ENCODE measurements at regions not wholly inside any gene's neighbourhood (a gene's known extent, or its start where the extent isn't known, plus 50 kb on each side); places are given as distances from the start of the nearest gene placed in this dataset.

- TF ChIP-seq RAD21 (IDR thresholded peaks at IDR 0.05; ENCODE audit: low read depth): no peak
- TF ChIP-seq, protein P1, sequence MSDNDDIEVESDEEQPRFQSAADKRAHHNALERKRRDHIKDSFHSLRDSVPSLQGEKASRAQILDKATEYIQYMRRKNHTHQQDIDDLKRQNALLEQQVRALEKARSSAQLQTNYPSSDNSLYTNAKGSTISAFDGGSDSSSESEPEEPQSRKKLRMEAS (IDR thresholded peaks at IDR 0.05): no peak
- no peak for TF ChIP-seq NFIC (IDR thresholded peaks at IDR 0.05)
- no peak for TF ChIP-seq CREB1 (IDR thresholded peaks at IDR 0.05; ENCODE audit: low read depth)
- TF ChIP-seq TEAD4 (IDR thresholded peaks at IDR 0.05): no peak
- TF ChIP-seq TAF1 (IDR thresholded peaks at IDR 0.05; ENCODE audit: low read depth): no peak
Measured at GRCh38 chr5:66339896-66340295, 195.8 kb downstream of the SREK1 start.

- TF ChIP-seq CEBPB (IDR thresholded peaks at IDR 0.05): no peak
Measured at GRCh38 chr5:66340786-66341185, 196.7 kb downstream of the SREK1 start.

DNA sequence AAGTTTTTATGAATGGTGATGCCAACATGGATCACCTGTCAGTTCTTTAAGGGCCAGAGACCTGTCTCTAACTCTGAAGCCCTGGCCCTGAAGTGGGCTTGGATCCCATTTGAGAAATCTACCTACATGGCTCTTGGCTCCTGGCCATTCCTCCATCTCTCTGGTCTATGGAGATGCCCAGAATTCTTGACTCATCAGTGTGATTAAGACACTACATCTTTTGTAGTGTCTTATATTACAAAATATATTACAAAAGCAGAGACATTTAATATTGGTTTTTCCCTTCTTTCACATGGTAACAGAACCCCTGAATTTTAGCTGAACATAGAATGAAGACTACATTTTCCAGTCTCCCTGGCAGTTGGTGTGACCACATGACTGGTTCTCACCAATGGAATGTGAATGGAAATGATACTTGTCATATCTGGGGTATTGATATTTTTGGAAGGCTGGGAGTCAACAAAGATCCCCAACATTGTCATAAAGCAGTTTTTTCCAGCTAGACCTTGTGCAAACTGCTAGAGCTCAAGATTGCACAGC lies 198.3 kb downstream of the SREK1 start:
- TF ChIP-seq EP300 (IDR thresholded peaks at IDR 0.05; ENCODE audit: borderline replicate concordance) (no peak), FOXM1 (IDR thresholded peaks at IDR 0.05; ENCODE audit: borderline replicate concordance, low read depth) (no peak), YY1 (IDR thresholded peaks at IDR 0.05; ENCODE audit: low read depth) (no peak), ZBTB7A (IDR thresholded peaks at IDR 0.05; ENCODE audit: low read depth) (no peak), TCF12 (IDR thresholded peaks at IDR 0.05; ENCODE audit: low read depth) (no peak), RAD21 (IDR thresholded peaks at IDR 0.05; ENCODE audit: low read depth) (no peak), CREB1 (IDR thresholded peaks at IDR 0.05; ENCODE audit: low read depth) (no peak)

- TF ChIP-seq, protein P1 (IDR thresholded peaks at IDR 0.05): no peak
- TF ChIP-seq RAD21 (IDR thresholded peaks at IDR 0.05; ENCODE audit: low read depth) (no peak), TCF12 (IDR thresholded peaks at IDR 0.05; ENCODE audit: low read depth) (no peak), FOXM1 (IDR thresholded peaks at IDR 0.05; ENCODE audit: borderline replicate concordance, low read depth) (no peak), TEAD4 (IDR thresholded peaks at IDR 0.05) (no peak), EP300 (IDR thresholded peaks at IDR 0.05; ENCODE audit: borderline replicate concordance) (no peak), TAF1 (IDR thresholded peaks at IDR 0.05; ENCODE audit: low read depth) (no peak), CREB1 (IDR thresholded peaks at IDR 0.05; ENCODE audit: low read depth) (no peak), NFIC (IDR thresholded peaks at IDR 0.05) (no peak), EGR1 (IDR thresholded peaks at IDR 0.05) (no peak), YY1 (IDR thresholded peaks at IDR 0.05; ENCODE audit: low read depth) (no peak)
- TF ChIP-seq, protein P2, sequence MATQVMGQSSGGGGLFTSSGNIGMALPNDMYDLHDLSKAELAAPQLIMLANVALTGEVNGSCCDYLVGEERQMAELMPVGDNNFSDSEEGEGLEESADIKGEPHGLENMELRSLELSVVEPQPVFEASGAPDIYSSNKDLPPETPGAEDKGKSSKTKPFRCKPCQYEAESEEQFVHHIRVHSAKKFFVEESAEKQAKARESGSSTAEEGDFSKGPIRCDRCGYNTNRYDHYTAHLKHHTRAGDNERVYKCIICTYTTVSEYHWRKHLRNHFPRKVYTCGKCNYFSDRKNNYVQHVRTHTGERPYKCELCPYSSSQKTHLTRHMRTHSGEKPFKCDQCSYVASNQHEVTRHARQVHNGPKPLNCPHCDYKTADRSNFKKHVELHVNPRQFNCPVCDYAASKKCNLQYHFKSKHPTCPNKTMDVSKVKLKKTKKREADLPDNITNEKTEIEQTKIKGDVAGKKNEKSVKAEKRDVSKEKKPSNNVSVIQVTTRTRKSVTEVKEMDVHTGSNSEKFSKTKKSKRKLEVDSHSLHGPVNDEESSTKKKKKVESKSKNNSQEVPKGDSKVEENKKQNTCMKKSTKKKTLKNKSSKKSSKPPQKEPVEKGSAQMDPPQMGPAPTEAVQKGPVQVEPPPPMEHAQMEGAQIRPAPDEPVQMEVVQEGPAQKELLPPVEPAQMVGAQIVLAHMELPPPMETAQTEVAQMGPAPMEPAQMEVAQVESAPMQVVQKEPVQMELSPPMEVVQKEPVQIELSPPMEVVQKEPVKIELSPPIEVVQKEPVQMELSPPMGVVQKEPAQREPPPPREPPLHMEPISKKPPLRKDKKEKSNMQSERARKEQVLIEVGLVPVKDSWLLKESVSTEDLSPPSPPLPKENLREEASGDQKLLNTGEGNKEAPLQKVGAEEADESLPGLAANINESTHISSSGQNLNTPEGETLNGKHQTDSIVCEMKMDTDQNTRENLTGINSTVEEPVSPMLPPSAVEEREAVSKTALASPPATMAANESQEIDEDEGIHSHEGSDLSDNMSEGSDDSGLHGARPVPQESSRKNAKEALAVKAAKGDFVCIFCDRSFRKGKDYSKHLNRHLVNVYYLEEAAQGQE (IDR thresholded peaks at IDR 0.05; ENCODE audit: low read depth): no peak
Measured at GRCh38 chr5:66343370-66344071, 199.4 kb downstream of the SREK1 start.

GRCh38 chr5:66344544-66344943 lies 200.4 kb downstream of the SREK1 start:
- no peak for TF ChIP-seq TAF1 (IDR thresholded peaks at IDR 0.05; ENCODE audit: low read depth)
- no peak for TF ChIP-seq YY1 (IDR thresholded peaks at IDR 0.05; ENCODE audit: low read depth)
- TF ChIP-seq NFIC (IDR thresholded peaks at IDR 0.05): no peak
- no peak for TF ChIP-seq EGR1 (IDR thresholded peaks at IDR 0.05)
- TF ChIP-seq CREB1 (IDR thresholded peaks at IDR 0.05; ENCODE audit: low read depth): no peak
- TF ChIP-seq, protein P1 (IDR thresholded peaks at IDR 0.05): no peak
- TF ChIP-seq, protein P2 (IDR thresholded peaks at IDR 0.05; ENCODE audit: low read depth): no peak
- TF ChIP-seq, protein P3, sequence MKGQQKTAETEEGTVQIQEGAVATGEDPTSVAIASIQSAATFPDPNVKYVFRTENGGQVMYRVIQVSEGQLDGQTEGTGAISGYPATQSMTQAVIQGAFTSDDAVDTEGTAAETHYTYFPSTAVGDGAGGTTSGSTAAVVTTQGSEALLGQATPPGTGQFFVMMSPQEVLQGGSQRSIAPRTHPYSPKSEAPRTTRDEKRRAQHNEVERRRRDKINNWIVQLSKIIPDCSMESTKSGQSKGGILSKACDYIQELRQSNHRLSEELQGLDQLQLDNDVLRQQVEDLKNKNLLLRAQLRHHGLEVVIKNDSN (IDR thresholded peaks at IDR 0.05): no peak
- no peak for TF ChIP-seq FOXM1 (IDR thresholded peaks at IDR 0.05; ENCODE audit: borderline replicate concordance, low read depth)
- TF ChIP-seq TCF12 (IDR thresholded peaks at IDR 0.05; ENCODE audit: low read depth): no peak
- no peak for TF ChIP-seq CEBPB (IDR thresholded peaks at IDR 0.05)
- no peak for TF ChIP-seq RAD21 (IDR thresholded peaks at IDR 0.05; ENCODE audit: low read depth)
- TF ChIP-seq TEAD4 (IDR thresholded peaks at IDR 0.05): no peak
- TF ChIP-seq ZBTB7A (IDR thresholded peaks at IDR 0.05; ENCODE audit: low read depth): no peak
- no peak for TF ChIP-seq EP300 (IDR thresholded peaks at IDR 0.05; ENCODE audit: borderline replicate concordance)

DNA sequence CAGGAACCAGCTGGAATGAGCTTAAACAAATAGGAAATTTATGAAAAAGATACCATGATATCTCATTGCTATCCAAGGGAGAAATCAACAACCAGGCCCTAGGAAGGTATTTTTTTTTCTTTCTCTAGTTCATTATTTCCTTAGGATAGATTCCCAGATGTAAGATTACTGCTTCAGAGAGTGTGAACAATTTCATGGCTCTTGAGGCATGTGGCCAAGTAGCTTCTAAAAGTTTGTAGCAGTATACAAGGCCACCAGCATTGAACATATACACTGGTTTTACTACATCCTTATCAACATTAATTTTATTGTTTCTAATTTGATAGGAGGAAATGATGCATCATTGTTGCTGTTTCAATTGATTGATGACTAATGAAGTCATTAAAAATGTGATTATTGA lies 201.2 kb downstream of the SREK1 start:
- TF ChIP-seq FOXM1 (IDR thresholded peaks at IDR 0.05; ENCODE audit: borderline replicate concordance, low read depth): no peak
- TF ChIP-seq EP300 (IDR thresholded peaks at IDR 0.05; ENCODE audit: borderline replicate concordance): no peak
- TF ChIP-seq, protein P2 (IDR thresholded peaks at IDR 0.05; ENCODE audit: low read depth): no peak
- TF ChIP-seq NFIC (IDR thresholded peaks at IDR 0.05): no peak
- no peak for TF ChIP-seq TAF1 (IDR thresholded peaks at IDR 0.05; ENCODE audit: low read depth)
- TF ChIP-seq CREB1 (IDR thresholded peaks at IDR 0.05; ENCODE audit: low read depth): no peak
- no peak for TF ChIP-seq TCF12 (IDR thresholded peaks at IDR 0.05; ENCODE audit: low read depth)
- no peak for TF ChIP-seq RAD21 (IDR thresholded peaks at IDR 0.05; ENCODE audit: low read depth)
- no peak for TF ChIP-seq YY1 (IDR thresholded peaks at IDR 0.05; ENCODE audit: low read depth)
- TF ChIP-seq, protein P1 (IDR thresholded peaks at IDR 0.05): no peak
- TF ChIP-seq, protein P3 (IDR thresholded peaks at IDR 0.05): no peak
- no peak for TF ChIP-seq ZBTB7A (IDR thresholded peaks at IDR 0.05; ENCODE audit: low read depth)
- TF ChIP-seq EGR1 (IDR thresholded peaks at IDR 0.05): no peak
- TF ChIP-seq TEAD4 (IDR thresholded peaks at IDR 0.05): no peak
- no peak for TF ChIP-seq CEBPB (IDR thresholded peaks at IDR 0.05)

All from Ishikawa (cell line).